H54 (cell line): ENCODE measurements at regions not wholly inside any gene's neighbourhood (a gene's known extent, or its start where the extent isn't known, plus 50 kb on each side); places are given as distances from the start of the nearest gene placed in this dataset.

Experiments
- DNase-seq: peaks from one replicate; pipeline ENCODE4 v3.0.0; 2011; ENCODE audit warnings: low spot score, mixed read lengths; ENCODE audit not compliant: insufficient read length
- FAIRE-seq: peaks from 3 replicates; lab custom pipeline; 2011; peaks lifted over from hg19 to GRCh38; lab: Jason Lieb, UNC
- POLR2A ChIP-seq: IDR thresholded peaks from 2 replicates; pipeline ENCODE4 v1.6.1; 2011; ENCODE audit warnings: low read depth, mild to moderate bottlenecking, low read length

DNA sequence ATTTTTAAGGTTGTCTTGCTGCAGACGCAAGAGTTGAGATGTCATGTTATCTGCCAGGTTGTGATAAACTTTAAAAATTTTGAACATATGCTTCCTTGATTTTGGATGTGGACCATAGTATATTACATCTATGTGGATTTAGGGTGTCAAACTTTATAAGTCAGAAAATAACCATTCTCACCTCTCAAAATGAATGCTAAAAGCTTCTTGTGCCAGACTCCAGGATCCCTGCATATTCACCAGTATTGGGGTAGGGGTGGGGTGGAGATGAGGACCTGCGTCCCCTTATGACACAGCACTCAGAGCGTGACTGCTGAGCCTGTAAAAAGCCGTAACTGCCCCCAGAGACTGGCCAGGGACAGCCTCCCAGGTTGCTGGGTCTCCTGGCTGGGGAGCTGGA lies 524.4 kb downstream of the LMO7 start:
- no peak for TF ChIP-seq POLR2A
- no peak for FAIRE-seq
- DNase-seq = no peak

DNA sequence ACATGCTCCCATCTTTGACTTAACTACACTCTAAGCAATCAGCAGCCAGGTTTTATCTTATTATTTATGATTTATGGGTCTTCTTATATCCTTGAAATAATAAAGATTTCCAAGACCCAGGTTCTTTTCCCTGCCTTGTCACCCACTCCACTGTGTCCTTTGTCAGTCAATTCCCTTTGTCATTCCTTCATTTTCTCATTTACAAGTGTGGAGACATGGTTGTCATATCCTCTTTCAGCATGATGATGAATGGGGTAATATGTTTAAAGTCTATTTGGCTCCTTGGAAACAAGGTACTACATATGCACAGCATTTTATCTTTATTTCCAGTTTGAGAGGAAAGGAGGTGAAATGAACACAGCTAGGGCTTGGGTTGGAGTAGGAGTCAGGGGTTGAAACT lies 521.8 kb downstream of the LMO7 start:
- no peak for TF ChIP-seq POLR2A
- no peak for FAIRE-seq
- DNase-seq = no peak

DNA sequence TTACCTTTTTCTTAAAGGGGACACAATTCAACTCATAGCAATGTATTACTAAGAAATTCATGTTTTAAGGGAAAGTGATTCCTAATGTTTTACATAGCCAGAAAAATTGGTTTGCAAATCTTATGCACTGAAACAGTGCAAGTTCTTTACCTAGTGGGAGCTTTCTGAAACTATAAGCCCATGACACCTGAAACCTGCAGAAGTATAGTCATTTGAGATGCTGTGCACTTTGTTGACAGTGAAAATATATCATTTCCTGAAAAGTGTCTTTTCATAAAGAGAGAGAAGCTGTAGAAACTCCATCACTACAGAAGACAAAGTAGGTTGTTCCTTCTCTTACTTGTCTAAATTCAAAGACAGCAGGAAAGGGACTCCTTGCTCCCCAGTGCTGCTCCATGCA lies 517.1 kb downstream of the LMO7 start:
- DNase-seq (no peak), FAIRE-seq (no peak)
- TF ChIP-seq POLR2A = no peak

DNA sequence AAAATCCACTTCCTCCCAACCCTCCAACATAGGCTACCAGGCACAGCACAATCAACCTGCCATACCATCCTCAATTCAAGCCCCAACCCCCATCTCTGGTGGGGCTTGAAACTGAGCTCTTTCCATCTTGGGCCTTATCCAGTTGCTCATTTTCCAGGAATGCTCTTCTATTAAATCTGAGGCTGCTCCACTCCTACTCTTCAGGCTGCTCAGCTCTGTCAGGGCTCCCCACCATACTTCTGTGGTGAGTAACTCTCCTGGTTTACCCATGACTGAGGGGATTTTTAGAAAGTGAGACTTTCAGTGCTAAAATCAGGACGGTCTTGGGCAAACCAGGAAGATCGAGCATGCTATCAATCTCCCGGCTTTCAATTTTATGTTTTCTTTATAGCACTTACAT lies 512.8 kb downstream of the LMO7 start:
- FAIRE-seq (no peak), DNase-seq (no peak)
- no peak for TF ChIP-seq POLR2A

DNA sequence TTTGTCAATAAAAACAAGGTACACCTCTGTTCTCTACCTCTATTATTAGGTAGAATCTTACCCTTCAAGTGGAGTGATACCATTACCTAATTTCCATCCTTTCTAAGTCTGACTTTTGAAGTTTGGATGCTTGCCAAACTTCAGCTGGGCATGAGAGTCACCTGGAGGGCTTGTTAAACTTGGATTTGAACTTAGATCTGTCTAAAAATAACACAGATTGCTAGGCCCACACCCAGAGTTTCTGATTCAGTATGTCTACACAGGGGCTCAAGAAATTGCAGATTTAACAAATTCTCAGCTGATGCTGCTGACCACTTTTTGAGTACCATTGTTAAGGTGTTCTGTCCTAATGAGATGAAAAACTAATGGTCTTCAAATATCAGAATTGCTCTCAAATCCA lies 512.2 kb downstream of the LMO7 start:
- no peak for DNase-seq
- FAIRE-seq = no peak
- TF ChIP-seq POLR2A = no peak

DNA sequence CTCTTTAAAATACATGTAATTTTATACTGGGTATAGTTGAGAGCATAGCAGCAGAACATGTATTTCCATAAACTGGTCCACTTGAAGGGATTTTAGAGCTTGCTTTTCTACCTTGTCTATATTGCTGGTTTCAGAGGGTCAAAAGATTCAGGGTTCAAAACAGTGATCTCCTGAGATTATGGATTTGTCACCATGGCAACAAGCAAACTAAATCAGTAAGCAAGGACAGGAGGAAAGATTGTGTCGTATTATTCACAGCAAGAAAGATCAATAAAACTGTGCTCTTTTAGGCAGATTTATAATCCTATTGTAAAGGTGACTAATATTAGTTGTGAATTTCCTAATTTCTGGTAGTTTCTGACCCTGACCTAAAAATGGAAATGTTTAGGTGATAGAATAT lies 496.4 kb downstream of the LMO7 start:
- FAIRE-seq = no peak
- no peak for DNase-seq
- no peak for TF ChIP-seq POLR2A

DNA sequence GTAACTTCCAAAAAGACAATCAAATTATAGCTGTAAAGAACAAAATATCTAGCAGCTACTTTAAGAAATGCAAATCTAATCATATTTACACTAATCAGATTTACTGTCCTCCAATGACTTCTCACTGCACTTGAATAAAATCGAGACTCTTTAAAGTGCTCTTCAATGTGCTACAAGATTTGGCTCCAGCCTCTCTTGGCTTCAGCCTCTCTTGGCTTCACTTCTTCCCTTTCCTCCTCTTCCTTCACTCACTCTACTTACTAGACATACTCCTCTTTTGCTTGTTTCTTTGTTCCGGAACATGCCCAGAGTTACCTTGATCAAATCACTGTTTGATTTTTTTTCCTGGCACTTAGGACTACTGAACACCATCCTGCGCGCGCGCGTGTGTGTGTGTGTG lies 495.4 kb downstream of the LMO7 start:
- FAIRE-seq (no peak), DNase-seq (no peak)
- TF ChIP-seq POLR2A = no peak

DNA sequence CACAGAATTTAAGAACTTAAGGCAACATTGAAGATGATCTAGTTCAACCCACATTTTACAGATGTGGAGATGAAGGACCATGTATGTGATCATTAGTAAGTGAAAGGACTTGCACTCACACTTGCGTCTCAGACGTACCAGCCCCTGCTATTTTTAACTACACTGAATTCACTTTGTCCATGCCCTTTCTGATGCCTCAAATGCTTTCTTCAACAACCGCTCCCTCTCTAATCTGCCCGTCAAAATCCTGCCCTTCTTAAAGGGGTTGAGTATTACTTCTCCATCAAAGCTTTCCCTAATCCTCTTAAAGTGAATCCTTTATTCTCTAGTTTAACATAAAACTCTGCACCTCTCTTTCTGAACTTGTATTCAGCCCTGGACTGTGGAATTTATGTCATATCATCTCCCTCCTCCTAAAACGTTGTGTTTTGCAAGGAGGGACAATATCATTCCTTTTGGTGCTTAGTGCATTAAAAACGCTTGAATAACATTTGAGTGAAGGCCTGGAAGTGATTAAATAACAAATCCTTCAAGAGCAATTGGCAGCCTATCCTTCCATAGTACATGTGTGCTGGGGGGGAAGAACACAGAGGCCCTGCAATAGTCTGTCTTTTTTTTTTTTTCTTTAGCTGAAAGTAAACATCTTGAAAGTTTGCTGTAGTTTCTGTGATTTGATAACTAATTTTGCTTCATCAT lies 493.3 kb downstream of the LMO7 start:
- FAIRE-seq (no peak), DNase-seq (no peak)
- TF ChIP-seq POLR2A = no peak

DNA sequence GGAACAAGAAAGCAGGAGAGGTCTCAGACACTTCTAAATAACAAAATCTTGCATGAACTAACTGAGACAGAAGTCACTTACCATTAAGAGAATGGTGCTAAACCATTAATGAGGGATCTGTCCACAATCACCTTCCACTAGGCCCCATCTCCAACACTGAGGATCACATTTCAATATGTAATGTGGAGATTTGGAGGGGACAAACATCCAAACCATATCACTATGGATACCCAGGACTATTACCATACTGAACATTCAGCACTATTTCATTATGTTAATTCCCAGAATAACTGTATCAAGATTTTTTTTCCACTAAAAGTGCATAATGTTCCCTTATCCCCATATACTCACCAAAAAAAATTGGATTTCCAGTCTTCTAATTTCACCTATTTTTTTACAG lies 491.8 kb downstream of the LMO7 start:
- no peak for FAIRE-seq
- DNase-seq = no peak
- no peak for TF ChIP-seq POLR2A

DNA sequence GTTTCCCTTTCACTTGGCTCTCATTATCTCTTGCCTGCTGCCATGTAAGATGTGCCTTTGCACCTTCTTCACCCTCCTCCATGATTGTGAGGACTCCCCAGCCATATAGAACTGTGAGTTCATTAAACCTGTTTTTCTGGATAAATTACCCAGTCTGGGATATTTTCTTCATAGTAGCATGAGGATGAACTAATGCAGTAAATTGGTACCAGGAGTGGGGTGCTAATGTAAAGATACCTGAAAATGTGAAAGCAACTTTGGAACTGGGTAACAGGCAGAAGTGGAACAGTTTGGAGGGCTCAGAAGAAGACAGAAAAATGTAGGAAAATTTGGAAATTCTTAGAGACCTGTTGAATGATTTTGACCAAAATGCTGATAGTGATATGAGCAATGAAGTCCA lies 487.4 kb downstream of the LMO7 start:
- TF ChIP-seq POLR2A = no peak
- no peak for FAIRE-seq
- no peak for DNase-seq

DNA sequence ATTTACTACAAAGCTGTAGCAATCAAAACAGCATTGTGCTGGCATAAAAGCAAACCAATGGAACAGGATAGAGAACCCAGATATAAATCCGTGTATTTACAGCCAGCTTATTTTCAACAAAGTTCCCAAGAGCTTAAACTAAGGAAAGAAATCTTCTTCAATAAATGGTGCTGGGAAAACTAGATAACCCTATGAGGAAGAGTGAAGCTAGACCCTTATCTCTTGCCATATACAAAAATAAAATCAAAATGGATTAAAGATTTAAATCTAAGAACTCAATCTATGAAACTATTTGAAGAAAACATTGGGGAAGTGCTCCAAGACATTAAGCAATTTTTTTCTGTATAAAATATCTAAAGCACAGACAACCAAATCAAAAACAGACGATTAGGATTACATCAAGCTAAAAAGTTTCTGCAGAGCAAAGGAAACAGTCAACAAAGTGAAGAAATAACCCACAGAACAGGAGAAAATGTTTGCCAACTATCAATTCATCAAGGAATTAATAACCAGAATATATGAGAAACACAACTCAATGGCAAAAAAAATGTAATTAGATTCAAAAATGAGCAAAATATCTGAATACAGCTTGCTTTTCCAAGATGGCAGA lies 480.7 kb downstream of the LMO7 start:
- no peak for FAIRE-seq
- DNase-seq = no peak
- no peak for TF ChIP-seq POLR2A

DNA sequence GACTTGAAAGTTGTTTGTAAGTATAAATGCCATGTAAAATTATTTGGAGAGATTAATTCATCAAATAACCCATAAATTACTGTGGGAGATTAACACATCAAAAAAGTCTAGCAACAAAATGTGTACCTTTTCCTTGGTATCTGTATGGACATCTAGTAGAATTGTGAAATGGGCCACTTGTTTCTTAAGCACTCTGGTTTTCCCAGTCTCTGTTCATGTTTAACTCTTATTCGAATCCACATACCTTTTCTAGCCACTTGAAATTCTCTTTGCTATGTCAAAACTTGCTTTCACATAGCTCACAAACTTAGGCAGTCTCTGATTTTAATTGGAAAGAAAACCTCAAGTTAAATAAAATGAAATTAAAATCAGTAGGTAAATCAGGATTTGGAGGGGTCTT lies 470.6 kb downstream of the LMO7 start:
- TF ChIP-seq POLR2A = no peak
- FAIRE-seq (no peak), DNase-seq (no peak)

DNA sequence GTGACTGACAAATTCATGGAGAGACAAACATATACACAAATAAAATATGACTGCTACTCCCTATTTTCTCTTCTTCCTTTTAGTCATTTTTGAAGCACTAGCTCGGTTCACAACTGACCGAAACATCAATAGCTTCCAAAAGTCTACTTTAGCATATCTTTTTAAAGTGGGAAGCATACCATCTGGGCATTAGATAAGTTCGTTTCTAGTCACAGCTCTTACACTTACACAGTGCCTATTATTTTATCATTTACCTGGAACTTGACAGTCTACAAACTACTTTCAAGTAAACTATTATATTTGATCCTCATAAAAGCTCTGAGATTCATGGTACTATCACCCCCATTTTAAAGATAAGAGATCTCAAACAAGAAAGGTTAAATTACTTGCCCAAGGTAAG lies 458.5 kb downstream of the LMO7 start:
- no peak for DNase-seq
- FAIRE-seq = no peak
- no peak for TF ChIP-seq POLR2A

DNA sequence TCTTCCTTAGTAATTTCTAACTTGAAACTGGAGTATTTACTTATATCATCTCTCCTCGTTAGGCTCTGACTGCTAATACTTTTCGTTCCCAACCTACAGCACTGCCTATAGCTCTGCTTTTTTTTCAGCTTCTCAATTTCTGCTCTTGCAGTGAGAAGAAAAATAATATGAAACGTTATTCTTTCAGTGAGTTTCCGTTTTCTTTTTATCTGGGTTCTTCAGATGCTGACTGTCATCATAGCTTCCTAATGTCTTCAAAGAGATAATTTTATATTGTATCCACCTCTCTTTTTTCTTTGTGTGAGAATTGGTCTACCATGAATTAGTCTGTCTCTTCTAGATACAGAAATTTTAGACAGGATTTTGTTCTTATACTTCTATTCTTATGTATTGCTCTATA lies 454.9 kb downstream of the LMO7 start:
- TF ChIP-seq POLR2A = no peak
- FAIRE-seq (no peak), DNase-seq (no peak)

DNA sequence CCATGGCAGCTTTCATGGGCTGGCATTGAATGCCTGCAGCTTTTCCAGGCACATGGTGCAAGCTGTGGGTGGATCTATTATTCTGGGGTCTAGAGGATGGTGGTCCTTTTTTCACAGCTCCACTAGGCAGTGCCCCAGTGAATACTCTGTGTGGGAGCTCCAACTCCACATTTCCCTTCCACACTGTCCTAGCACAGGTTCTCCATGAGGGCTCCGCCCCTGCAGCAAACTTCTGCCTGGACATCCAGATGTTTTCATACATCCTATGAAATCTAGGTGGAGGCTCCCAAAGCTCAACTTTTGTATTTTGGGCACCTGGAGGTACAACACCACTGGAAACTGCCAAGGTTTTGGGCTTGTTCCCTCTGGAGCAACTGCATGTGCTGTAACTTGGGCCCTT lies 450.6 kb downstream of the LMO7 start:
- no peak for DNase-seq
- TF ChIP-seq POLR2A = no peak
- no peak for FAIRE-seq

DNA sequence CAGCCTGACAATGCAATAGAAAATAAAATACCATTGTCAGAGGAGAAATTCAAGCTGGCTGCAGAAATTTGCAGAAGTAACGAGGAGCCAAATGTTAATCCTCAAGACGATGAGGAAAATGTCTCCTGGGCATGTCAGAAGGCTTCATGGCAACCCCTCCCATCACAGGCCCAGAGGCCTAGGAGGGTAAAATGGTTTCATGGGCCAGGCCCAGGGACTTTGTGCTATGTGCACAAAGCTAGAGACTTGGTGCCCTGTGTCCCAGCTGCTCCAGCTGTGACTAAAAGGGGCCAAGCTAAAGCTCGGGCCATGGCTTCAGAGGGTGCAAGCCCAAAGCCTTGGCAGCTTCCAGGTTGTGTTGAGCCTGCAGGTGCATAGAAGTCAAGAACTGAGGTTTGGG lies 431.7 kb downstream of the LMO7 start:
- TF ChIP-seq POLR2A = no peak
- no peak for DNase-seq
- no peak for FAIRE-seq
